ENCODE measurements at regions not wholly inside any gene's neighbourhood (a gene's known extent, or its start where the extent isn't known, plus 50 kb on each side); places are given as distances from the start of the nearest gene placed in this dataset.
"Not testable (repeated sequence)": the region's sequence is repeated elsewhere in the genome, so short reads cannot be mapped to it uniquely, and the experiment has no call there.

DNA sequence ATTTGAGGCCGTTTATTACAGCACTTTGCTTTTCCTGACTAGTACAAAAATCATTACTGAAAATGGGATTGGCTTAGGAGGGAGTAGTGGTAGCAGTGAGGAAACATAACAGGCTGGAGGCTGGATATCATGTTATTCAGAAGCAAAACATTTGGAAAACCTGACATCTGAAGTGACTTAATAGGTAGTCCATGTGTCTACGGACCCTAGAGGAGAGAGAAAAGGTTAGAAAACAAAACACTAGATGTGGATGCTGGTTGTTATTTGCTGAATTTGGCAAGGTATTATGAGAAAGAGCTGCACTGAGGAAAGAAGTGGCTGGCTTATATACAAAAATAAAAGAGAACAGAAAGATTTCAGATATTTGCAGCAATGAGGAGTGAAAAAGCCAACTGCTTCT, 139.9 kb downstream of the MEX3B start:
- no peaks in the 10 kb centered on the region for H3K9me3 ChIP-seq
- H3K27me3 ChIP-seq (ENCODE audit: low read depth): no peaks in the 10 kb centered on the region; the same call in 1 of the 2 replicates
- no peaks in the 10 kb centered on the region for H3K4me1 ChIP-seq
- in situ Hi-C loops (cut with MboI; ENCODE audit: low sequenced_read_pairs): no loop called here
- no peak overlapping the region for H3K4me3 ChIP-seq
- H3K36me3 ChIP-seq (replicated peaks): no peaks in the 10 kb centered on the region
- no peak for DNase-seq (ENCODE audit: low spot score in 2 of 2)

DNA sequence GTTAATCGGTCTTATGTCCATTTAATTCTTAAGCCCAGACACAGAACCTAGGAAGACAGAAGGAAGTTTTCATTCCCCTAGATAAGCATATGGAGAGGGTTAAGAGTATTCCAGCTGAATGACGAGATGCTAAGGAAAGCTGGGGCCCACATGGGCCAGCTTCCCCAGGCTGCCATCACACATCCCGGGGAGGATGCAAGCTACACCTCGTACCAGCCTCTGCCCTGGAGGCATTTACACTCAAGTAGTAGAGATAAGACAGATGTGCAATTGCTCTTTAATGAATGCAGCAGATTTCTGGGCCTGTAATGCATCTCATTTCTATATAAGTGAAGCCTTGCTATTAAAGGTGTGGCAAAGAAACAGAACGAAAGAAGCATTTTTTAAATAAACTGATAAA, 144.5 kb downstream of the MEX3B start:
- no peaks in the 10 kb centered on the region for H3K36me3 ChIP-seq (replicated peaks)
- H3K27me3 ChIP-seq (ENCODE audit: low read depth): no peaks in the 10 kb centered on the region
- no peaks in the 10 kb centered on the region for H3K9me3 ChIP-seq
- in situ Hi-C loops (cut with MboI; ENCODE audit: low sequenced_read_pairs): no loop called here
- DNase-seq (ENCODE audit: low spot score in 2 of 2): no peak
- H3K4me3 ChIP-seq: no peak overlapping the region
- H3K4me1 ChIP-seq: no peaks in the 10 kb centered on the region

GRCh38 chr15:81899730-81900129, 146.1 kb downstream of the MEX3B start:
- no peaks in the 10 kb centered on the region for H3K4me1 ChIP-seq
- H3K4me3 ChIP-seq: no peak overlapping the region
- H3K9me3 ChIP-seq: no peaks in the 10 kb centered on the region
- H3K27me3 ChIP-seq (ENCODE audit: low read depth): 0 out of 2 replicates have a peak, but pooled peaks cover 2% of the 10 kb centered on the region
- H3K36me3 ChIP-seq (replicated peaks): no peaks in the 10 kb centered on the region
- in situ Hi-C loops (cut with MboI; ENCODE audit: low sequenced_read_pairs): no loop called here
- DNase-seq (ENCODE audit: low spot score in 2 of 2): no peak

DNA sequence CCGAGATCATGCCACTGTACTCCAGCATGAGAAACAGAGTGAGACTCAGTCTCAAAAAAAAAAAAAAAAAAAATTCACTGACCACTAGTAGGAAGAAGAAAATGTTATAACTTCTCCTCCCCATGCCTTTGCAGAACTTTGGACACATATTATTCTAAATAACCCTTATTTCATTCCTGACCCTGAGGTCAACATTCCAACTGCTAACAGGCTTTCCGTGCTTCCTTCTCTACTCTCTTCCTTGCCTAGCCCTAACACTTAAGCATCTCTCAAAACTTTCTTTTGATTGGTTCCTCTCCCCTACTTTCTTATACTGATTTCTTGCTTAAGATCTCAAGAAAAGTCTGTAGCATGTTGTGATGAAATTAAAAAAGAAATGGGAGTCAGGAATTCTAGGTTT, 146.8 kb downstream of the MEX3B start:
- no peak for DNase-seq (ENCODE audit: low spot score in 2 of 2)
- in situ Hi-C loops (cut with MboI; ENCODE audit: low sequenced_read_pairs): no loop called here
- Histone ChIP-seq H3K9me3 (no peaks in the 10 kb centered on the region), H3K4me1 (no peaks in the 10 kb centered on the region), H3K27me3 (ENCODE audit: low read depth) (0 out of 2 replicates have a peak, but pooled peaks cover 2% of the 10 kb centered on the region), H3K4me3 (no peak overlapping the region), H3K36me3 (replicated peaks) (no peaks in the 10 kb centered on the region)

DNA sequence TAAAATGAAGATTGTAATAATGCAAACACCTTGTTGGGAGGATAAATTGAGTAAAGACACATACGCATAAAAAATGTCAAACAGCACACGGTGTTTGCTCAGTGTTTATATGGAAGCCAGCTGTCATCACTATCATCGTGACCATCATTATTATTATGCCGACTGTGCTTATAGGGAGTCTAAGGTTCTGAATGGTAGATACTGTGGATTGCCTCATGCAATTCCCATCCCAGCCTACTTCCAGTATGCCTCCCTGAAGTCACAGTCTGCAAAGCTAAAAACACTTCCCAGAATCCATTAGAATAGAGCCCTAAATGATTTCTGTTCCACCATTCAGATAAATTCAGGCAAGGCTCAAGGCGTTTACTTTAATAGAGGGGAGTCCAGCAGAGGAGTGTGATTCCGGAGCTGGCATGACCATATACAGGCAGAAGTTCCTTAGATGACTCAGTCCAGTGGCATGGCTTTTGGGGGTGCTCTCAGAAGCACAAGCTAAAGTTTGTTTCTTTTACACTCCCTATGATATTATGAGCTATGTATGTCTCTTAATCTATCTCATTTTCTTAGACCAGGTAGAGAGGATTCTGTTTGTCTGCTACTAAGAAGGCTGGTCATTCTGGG, 148.7 kb downstream of the MEX3B start:
- 0 out of 2 replicates have a peak, but pooled peaks cover 2% of the 10 kb centered on the region for H3K27me3 ChIP-seq (ENCODE audit: low read depth)
- H3K36me3 ChIP-seq (replicated peaks): no peaks in the 10 kb centered on the region
- in situ Hi-C loops (cut with MboI; ENCODE audit: low sequenced_read_pairs): no loop called here
- DNase-seq (ENCODE audit: low spot score in 2 of 2): no peak
- H3K9me3 ChIP-seq: no peaks in the 10 kb centered on the region
- H3K4me1 ChIP-seq: no peaks in the 10 kb centered on the region
- H3K4me3 ChIP-seq: no peak overlapping the region

GRCh38 chr15:81896356-81896755, 149.5 kb downstream of the MEX3B start:
- in situ Hi-C loops (cut with MboI; ENCODE audit: low sequenced_read_pairs): no loop called here
- H3K4me1 ChIP-seq: no peaks in the 10 kb centered on the region
- H3K4me3 ChIP-seq: no peak overlapping the region
- no peaks in the 10 kb centered on the region for H3K9me3 ChIP-seq
- DNase-seq (ENCODE audit: low spot score in 2 of 2): no peak
- H3K36me3 ChIP-seq (replicated peaks): no peaks in the 10 kb centered on the region
- H3K27me3 ChIP-seq (ENCODE audit: low read depth): 0 out of 2 replicates have a peak, but pooled peaks cover 2% of the 10 kb centered on the region

DNA sequence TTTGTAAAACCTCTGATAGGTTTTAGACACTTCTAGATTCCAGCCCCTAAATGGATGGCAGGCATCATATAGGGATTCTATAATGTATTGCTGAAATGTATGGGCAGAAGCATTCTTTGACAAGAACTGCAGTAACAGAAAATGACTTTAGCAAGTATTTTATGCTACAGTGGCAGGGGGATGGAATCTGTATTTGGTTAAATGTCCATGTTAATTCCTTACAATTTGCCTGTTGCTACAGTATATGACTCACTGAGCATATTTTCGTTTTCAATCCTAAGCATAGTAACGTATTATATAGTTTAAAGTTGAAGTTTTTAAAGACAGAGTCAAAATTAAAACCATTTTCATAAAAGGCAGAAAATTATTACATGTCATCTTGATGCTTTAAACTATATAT, 150.1 kb downstream of the MEX3B start:
- Histone ChIP-seq H3K9me3 (no peaks in the 10 kb centered on the region), H3K27me3 (ENCODE audit: low read depth) (0 out of 2 replicates have a peak, but pooled peaks cover 2% of the 10 kb centered on the region), H3K36me3 (replicated peaks) (no peaks in the 10 kb centered on the region), H3K4me1 (no peaks in the 10 kb centered on the region), H3K4me3 (no peak overlapping the region)
- DNase-seq (ENCODE audit: low spot score in 2 of 2): no peak
- in situ Hi-C loops (cut with MboI; ENCODE audit: low sequenced_read_pairs): no loop called here

- H3K9me3 ChIP-seq: no peaks in the 10 kb centered on the region
- H3K4me1 ChIP-seq: no peaks in the 10 kb centered on the region
- DNase-seq (ENCODE audit: low spot score in 2 of 2): no peak
- H3K4me3 ChIP-seq: no peak overlapping the region
- 0 out of 2 replicates have a peak, but pooled peaks cover 2% of the 10 kb centered on the region for H3K27me3 ChIP-seq (ENCODE audit: low read depth)
- in situ Hi-C loops (cut with MboI; ENCODE audit: low sequenced_read_pairs): no loop called here
- no peaks in the 10 kb centered on the region for H3K36me3 ChIP-seq (replicated peaks)
These were observed 151.8 kb downstream of the MEX3B start for GRCh38 chr15:81894061-81894460.

GRCh38 chr15:81893182-81893835, 152.5 kb downstream of the MEX3B start:
- Histone ChIP-seq H3K27me3 (ENCODE audit: low read depth) (0 out of 2 replicates have a peak, but pooled peaks cover 2% of the 10 kb centered on the region), H3K9me3 (no peaks in the 10 kb centered on the region), H3K36me3 (replicated peaks) (no peaks in the 10 kb centered on the region), H3K4me1 (no peaks in the 10 kb centered on the region), H3K4me3 (no peak overlapping the region)
- in situ Hi-C loops (cut with MboI; ENCODE audit: low sequenced_read_pairs): no loop called here
- DNase-seq (ENCODE audit: low spot score in 2 of 2): no peak

DNA sequence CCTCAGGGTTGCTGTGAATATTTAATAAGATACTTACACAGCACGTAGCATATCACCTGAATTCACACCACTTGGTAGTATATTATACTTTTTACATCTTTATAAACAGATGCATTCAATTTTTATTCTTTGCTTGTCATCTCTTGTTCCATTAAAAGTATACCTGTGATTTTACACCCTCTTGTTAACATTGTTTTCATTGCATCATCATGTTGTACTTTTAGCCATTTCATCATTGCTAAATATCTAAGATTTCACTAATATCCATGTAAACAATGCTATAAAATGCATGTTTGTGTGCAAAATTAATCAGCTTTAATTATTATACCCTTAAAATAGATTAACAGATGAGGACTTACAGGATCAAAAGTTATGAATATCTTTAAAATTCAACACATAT, 155.3 kb downstream of the MEX3B start:
- no peaks in the 10 kb centered on the region for H3K4me1 ChIP-seq
- no peaks in the 10 kb centered on the region for H3K36me3 ChIP-seq (replicated peaks)
- no peak for DNase-seq (ENCODE audit: low spot score in 2 of 2)
- no peaks in the 10 kb centered on the region for H3K9me3 ChIP-seq
- in situ Hi-C loops (cut with MboI; ENCODE audit: low sequenced_read_pairs): no loop called here
- H3K27me3 ChIP-seq (ENCODE audit: low read depth): no peaks in the 10 kb centered on the region
- no peak overlapping the region for H3K4me3 ChIP-seq

DNA sequence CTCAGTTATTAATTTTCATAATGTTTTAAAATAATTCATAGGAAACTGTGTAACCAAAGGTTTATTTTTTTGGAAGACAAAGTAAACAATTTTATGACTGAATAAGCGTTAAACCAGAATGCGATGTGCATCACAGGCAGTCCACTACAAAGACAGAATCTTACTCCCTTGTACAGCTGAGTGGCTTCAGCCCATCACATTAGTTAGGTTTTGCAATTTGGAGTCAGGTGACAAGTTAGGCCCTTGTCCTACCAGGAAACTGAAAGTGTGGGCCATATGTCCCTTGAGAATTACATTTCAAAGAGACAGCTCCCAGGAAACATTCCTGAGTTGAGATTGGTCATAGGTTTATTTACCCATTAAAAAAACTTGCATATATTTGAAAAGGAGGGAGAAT, 156.3 kb downstream of the MEX3B start:
- Histone ChIP-seq H3K36me3 (replicated peaks) (no peaks in the 10 kb centered on the region), H3K9me3 (no peaks in the 10 kb centered on the region), H3K27me3 (ENCODE audit: low read depth) (no peaks in the 10 kb centered on the region), H3K4me3 (no peak overlapping the region), H3K4me1 (no peaks in the 10 kb centered on the region; the same call in 1 of the 2 replicates)
- DNase-seq (ENCODE audit: low spot score in 2 of 2): no peak
- in situ Hi-C loops (cut with MboI; ENCODE audit: low sequenced_read_pairs): no loop called here

- H3K4me3 ChIP-seq: no peak overlapping the region
- DNase-seq (ENCODE audit: low spot score in 2 of 2): no peak
- in situ Hi-C loops (cut with MboI; ENCODE audit: low sequenced_read_pairs): no loop called here
- no peaks in the 10 kb centered on the region for H3K36me3 ChIP-seq (replicated peaks)
- no peaks in the 10 kb centered on the region for H3K9me3 ChIP-seq
- no peaks in the 10 kb centered on the region for H3K27me3 ChIP-seq (ENCODE audit: low read depth)
- H3K4me1 ChIP-seq: no peaks in the 10 kb centered on the region; the same call in 1 of the 2 replicates
These were observed 156.9 kb downstream of the MEX3B start for GRCh38 chr15:81888748-81889484.

- Histone ChIP-seq H3K4me3 (no peak overlapping the region), H3K9me3 (no peaks in the 10 kb centered on the region), H3K27me3 (ENCODE audit: low read depth) (no peaks in the 10 kb centered on the region), H3K36me3 (replicated peaks) (no peaks in the 10 kb centered on the region), H3K4me1 (no peaks in the 10 kb centered on the region; the same call in 1 of the 2 replicates)
- DNase-seq (ENCODE audit: low spot score in 2 of 2): no peak
- in situ Hi-C loops (cut with MboI; ENCODE audit: low sequenced_read_pairs): no loop called here
These were observed 157.9 kb downstream of the MEX3B start for GRCh38 chr15:81887912-81888311.

- H3K4me1 ChIP-seq; in situ Hi-C loops (cut with MboI; ENCODE audit: low sequenced_read_pairs); DNase-seq (ENCODE audit: low spot score in 2 of 2); H3K36me3 ChIP-seq (replicated peaks); H3K27me3 ChIP-seq (ENCODE audit: low read depth); H3K4me3 ChIP-seq; H3K9me3 ChIP-seq: not testable (repeated sequence)
These were observed 158.6 kb downstream of the MEX3B start for GRCh38 chr15:81887188-81887587.

Measured in HAP-1 (cell line).